HEK293T (cell line): ENCODE measurements at regions not wholly inside any gene's neighbourhood (a gene's known extent, or its start where the extent isn't known, plus 50 kb on each side); places are given as distances from the start of the nearest gene placed in this dataset.

Experiments
- FOXM1 ChIP-seq: fragments of 450-650 bp; IDR thresholded peaks from 2 replicates; pipeline ENCODE4 v1.6.1; 2017; ENCODE audit warnings: mild to moderate bottlenecking, borderline replicate concordance
- L3MBTL2 ChIP-seq: fragments of 450-650 bp; conservative IDR thresholded peaks from 2 replicates; pipeline ENCODE4 v1.6.1; 2016; ENCODE audit warnings: mild to moderate bottlenecking

- TF ChIP-seq L3MBTL2 (no peak), FOXM1 (no peak)
Measured at GRCh38 chr6:80742481-80742880, 636.0 kb downstream of the BCKDHB start.
